ENCODE measurements at regions not wholly inside any gene's neighbourhood (a gene's known extent, or its start where the extent isn't known, plus 50 kb on each side); places are given as distances from the start of the nearest gene placed in this dataset.
"Not testable (repeated sequence)": the region's sequence is repeated elsewhere in the genome, so short reads cannot be mapped to it uniquely, and the experiment has no call there.

DNA sequence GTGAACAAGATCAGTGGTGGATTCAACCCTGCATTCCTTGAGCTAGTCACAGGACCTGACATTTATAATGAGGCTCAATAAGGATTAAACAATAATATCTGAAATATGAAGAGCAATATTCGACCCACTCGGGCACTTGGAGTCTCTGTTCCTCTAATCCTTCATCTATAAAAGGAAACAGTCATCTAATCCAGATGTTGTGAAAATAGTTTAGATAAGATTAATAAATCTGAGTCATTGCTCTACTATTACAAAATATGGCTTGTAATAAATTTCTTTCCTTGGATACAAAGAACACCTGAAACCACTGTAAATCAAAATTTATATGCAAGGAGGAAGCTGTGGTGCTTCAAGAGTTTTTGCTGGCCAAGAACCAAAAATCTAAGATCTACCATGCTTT lies 846.9 kb upstream of the ACVR2A start:
- DNase-seq = no peak

DNA sequence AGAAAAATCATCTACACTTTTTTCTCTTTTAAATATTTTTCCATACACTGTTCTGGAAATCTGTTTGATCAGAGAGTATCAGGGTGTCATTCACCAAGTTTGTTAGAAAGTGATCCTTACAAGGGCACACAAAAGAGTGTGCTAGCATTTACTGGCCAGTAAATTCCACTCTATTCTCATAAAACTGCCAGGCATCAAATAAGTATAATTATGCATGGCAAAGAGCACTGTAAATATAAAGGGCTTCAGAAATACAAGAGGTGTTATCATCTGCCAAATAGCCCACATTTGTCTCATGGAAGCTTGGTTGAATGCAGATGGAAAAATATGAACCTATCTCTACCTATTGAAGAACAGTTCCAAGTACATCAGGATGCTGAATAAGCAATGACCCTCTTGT lies 847.3 kb upstream of the ACVR2A start:
- DNase-seq = no peak

DNA sequence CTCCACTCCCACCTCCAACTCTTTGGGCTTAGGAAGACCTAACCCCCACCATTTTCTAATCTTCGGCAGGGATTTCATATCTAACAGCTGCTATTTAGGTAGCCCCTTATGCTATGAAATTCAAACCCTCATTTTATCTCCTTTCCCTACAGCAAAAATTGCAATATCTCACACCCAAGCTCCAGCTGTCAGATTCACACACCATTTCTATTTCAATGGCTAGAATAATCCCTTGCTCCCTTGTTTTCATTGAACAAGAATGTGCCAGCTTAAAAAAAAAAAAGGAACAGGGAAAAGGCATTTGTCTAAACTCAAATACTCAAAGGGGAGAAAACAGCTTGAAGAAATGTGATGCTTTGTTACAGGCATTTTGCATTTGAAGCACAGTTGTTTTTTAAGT lies 850.6 kb upstream of the ACVR2A start:
- DNase-seq = no peak

DNA sequence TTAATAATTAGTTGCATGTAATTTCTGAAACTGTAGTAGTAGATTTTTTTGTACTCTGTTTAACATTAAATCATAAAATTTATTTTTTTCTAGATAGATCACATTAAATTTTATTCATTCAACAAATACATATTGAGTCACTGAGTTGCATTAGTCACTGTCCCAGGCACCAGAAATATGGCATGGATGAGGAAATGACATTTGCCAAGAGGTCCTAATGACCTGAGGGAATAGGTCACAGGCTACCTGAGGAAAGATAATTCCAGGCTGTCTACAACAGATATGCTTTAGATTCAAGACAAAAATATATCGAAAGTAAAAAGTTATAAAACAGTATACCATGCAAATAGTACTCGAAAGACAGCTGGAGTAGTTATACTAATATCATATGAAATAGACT lies 852.4 kb upstream of the ACVR2A start:
- DNase-seq = no peak

DNA sequence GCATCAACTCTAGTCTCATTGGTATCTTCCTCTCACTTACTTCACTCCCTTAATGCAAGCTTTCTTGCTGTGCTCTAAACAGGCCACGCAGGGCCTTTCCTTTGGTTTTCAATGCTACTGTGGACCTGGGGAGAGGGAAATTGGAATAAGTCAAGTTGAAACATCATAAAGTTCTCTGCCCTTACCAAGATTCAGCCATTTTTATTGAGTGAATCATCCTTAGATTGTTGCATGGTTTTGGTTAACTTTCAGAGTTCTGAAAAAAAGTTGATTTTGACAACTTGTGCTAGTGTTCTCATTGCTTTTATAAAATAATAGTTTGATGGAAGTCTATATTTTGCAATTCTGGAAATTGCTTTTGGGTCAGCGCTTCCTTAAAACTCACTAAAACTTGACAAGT lies 852.8 kb upstream of the ACVR2A start:
- no peak for DNase-seq

DNA sequence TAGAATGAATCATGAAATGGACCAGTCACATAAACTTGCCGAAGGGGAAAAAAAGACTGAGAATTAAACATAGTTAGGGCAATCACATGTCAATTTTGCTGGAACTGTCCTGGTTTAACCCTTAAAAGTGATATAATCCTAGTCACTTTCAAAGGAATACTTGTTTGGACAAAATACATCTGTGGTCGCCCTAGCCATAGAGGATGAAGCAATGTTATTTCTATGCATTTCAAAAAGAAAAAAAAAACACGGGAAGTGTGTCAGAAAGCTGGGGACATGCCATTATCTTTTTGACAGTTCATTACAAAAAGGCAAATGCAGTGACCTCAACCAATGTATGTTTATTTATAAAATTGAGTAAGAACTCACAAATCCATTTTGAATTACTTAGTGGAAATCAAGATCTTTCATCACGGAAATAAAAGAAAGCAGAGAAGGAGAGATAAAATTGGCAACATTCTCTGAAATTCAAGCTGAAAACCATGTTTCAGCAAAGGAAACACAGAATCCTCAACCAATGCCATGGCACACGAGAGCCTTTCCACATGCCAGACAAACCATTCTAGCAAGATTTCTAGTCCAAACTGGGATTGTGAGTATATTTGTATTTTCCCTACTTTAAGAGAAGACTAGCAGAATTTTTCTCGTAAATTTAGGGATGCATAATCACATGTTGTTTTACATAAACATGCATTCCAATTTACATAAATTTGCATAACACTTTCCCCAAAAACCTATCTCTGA lies 854.3 kb upstream of the ACVR2A start:
- no peak for DNase-seq

DNA sequence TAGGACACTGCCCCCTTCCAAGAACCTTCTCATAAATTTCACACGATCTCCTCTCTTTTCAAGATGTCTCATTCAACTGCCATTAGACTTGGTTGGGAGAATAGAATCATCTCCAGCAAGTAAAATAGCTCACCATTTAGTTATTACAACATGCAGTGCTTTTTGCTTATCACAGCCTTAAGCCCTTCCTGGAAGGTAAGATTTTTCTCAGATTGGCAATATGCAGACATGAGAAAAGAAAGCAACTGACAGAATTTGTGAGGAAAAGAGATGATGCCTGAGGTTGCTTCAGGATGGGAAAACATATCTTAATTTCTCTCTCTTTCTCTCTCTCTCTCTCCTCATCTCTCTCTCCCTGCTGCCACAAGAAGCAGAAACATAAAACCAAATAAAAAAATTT lies 855.1 kb upstream of the ACVR2A start:
- no peak for DNase-seq

DNA sequence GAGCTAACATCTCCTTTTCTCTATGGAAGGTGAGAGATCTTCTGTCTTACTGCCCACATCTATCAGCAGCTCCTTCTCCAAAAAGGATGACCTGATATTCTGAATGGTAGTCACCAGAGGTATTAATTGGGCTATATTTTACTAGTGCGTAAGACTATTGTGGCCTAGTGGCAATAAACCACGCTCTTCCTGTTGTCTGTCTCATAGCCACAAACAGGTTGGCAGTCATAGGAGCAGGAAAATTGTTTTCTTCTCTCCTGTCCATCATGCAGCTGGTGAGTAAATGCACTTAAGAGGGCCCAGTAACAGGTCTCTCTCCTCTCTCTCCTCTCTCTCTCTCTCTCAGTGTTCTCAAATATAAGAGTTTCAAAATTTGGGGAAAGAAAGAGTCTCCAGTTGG lies 856.8 kb upstream of the ACVR2A start:
- no peak for DNase-seq

DNA sequence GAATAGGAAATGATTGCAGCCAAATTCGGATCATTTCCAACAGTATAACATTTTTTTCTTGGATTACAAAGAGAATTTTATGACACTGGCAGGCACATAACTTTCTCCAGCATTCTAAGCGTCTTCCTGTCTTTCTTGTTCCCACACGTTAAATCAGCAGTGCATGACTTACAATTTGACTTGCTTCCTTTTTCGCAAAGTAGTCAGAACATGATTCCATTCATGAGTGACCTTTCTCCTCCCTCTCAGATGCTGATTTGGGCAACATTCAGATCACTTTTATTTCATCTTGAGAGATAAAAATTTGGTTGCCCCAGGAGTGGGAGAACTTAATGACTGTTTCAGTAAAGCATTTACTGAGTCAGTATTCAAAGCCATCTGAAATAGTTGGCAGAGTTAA lies 858.7 kb upstream of the ACVR2A start:
- no peak for DNase-seq

DNA sequence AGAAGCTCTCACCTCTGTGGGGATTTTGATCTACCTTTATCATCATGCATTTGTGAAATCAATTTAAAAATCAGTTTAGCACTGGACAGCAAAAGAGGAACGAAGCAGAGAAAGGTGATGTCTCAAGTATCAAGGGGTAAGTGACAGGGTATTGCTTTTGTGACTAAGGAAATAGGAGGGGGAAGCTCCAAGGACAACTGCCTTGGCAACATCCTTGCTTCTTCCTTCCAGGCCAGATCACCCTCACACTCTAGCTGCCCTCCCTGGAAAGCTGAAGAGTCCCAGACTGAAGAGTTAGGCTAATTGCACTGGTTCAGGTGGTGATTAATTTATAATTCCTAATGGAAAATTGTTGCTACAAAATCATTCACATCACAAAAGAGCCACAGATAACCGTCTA lies 859.1 kb upstream of the ACVR2A start:
- DNase-seq = no peak

DNA sequence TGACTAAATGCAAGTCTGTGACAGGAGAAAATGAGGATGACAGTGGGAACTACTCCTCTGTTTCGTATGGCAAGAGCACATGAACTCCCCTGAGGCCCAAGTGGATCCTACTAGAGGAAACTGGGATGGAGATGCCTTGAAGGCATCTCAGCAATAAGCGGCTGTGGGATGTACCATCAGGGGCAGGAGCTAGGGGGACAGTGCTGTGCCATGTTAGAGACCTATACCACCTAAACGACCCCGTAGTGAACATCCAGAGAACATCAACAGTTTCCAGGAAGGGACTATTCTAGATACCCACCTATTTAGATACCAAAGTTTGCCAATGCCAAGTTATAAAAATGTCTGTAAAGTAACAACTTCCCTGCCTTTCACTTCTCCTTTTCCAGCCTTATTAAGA lies 860.8 kb upstream of the ACVR2A start:
- DNase-seq = no peak

DNA sequence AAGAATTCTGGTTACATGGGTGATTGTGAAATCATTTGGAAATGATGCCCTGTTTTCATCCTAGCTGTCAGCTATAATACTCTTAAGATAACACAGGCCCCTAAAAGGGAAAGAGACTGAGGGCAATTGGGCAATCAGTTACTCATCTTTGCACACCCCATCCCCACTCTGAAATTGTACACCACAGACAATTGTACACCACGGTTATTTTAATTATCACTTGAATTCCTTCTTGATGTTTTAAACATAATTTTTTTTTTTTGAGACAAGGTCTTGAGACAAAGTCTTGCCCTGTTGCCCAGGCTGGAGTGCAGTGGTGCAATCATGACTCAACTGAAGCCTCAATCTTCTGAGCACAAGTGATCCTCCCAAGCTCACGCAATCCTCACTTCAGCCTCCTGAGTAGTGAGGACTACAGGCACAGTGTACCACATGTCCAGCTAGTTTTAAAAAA lies 862.4 kb upstream of the ACVR2A start:
- no peak for DNase-seq

DNA sequence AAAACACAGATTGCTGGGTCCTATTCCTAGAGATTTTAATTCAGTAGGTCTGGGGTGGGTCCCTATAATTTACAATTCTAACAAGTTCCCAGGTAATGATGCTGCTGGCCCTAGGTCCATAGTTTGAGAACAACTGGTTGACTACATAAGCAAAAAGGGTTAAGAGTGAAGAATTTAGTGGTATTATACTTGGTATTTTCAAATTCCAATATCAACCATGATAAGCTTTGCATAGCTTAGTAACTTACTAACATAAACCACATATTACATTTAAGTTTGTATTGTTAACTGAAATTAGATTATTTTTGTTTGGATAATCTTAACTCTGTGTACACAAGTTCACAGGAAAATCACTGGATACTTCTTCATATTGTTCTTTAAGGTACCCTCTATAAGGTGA lies 862.9 kb upstream of the ACVR2A start:
- DNase-seq = no peak

DNA sequence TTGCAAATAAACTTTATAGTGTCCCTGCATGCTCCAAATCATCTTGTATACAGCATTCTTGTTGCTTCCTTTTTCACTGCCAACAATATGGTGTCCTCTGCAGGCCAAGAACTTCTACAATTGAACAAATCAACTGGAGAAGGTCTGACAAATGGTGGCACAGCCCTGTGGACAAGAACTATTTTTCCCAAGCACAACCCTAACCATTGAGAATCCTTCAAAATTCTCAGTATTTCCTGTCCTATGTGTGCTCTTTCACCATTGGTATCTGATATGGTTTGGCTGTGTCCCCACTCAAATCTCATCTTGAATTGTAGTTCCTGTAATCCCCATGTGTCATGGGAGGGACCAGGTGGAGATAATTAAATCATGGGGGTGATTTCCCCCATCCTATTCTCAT lies 865.1 kb upstream of the ACVR2A start:
- DNase-seq = no peak

DNA sequence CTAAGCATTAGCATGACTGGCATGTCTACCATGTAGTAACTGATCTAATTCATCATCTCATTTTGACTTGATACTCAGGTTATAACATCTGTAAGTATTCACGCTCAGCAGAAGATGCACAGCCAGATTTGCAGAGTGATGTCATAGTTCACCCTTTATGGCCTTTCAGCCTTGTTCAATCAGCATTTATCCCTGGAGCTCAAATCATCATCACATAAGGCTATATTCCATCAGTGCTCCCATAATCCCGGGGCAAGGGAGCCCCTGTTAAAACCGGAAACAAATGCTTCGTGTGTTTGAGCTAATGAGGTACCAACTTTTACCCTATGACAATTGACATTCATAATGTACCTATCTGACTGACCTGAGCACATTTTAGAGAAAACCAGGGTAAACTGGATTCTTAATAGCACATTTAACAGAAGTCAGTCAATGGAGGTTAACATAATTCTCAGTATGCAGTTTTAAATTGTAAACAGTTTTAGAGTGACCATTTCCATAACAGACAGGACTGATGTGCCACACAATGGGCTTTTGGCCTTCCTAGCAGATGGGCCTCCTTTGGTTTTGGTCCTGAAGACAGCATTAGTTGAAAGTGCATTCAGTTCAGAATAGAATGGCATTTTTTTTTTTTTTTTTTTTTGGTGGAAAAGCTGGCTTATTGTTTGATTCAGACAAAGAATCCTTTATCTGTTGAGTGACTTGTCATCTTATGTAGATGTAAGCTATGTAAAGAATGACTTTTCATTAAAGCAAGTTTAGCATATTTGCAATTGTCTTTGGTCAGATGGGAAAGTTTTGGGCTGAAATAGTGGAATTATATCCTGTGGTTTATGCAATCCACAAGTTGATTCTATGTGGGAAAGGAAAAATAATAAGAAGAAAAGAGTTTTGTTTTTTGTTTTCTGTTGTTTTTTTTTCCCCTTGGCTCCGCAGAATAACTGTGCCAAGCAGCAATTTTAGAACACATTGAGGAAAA lies 866.0 kb upstream of the ACVR2A start:
- DNase-seq = no peak

DNA sequence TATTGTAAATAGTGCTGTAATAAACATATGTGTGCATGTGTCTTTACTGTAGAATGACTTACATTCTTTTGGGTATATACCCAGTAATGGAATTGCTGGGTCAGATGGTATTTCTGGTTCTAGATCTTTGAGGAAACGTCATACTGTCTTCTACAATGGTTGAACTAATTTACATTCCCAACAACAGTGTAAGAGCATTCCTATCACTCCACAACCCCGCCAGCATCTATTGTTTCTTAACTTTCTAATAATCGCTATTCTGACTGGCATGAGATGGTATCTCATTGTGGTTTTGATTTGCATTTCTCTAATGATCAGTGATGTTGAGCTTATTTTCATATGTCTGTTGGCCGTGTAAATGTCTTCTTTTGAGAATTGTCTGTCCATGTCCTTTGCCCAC lies 873.8 kb upstream of the ACVR2A start:
- DNase-seq = not testable (repeated sequence)

DNA sequence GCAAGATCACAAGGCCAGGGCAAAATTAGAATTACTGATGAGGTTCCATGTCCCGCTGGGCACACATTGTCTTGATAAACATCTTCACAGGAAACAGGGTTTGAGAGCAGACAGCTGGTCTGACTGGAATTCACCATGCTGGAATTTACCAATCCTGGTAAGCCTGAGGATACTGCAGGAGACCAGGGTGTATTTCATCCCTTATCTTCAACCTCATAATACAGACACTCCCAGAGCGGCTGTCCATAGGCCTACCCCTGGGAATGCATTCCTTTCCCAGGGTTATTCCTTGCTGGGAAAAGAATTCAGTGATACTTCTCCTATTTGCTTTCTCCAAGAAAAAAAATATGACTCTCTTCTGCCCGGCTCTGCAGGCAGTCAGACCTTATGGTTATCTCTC lies 875.1 kb upstream of the ACVR2A start:
- DNase-seq = not testable (repeated sequence)

DNA sequence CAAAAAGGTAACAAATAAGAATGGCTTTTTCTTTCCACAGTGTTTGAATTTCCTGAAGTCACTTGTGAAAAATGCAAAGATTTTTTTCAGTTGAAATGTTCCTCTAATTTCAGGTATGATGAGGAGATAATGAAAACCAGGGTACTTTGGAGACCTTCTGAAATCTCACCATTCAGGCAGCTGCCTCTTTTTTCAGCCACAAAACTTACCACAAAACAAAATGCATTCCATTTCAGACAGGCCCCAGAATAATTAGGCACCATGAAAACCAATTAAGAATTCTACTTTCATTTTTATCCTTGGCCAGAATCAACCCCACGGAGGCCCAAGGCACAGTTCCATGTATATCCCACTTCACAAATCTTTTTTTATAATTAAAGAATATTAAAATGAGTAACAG lies 880.3 kb upstream of the ACVR2A start:
- DNase-seq = no peak

DNA sequence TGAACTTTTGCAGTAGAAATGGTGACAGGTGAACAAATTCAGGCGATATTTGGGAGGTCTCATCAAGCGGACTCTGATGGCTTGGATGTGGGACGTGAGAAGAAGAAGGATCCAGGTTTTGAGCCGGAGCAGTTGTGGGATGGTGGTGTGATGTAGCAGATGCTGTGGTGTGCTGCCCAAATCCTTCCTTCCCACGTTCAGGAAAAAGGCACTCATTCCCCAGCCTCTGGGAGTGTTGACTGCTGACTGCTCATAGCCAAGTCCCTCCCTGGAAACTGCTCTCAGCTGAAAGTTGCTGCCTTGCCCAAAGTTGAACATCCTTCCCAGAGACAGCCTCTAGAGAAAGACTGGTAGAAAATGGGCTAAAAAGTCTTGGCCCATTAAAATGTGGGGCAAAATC lies 890.3 kb upstream of the ACVR2A start:
- no peak for DNase-seq

DNA sequence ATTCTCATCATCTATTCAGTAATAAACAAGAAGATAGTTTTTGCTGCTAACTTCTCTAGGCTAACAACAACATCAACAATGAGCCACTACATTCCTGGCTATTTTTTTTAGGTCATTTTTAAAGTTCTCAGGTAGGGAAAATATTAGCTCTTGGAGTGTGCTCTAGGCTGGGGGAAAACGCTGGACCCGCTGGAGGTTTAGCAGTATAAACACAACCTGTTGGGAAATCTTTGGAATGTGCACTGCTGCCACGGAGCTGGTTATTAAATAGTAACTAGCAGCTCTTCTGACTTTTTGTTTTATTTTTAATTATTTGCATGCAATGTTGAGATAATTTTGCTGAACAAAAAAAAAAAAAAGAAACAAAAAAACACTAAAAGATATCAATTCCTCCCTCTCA lies 892.1 kb upstream of the ACVR2A start:
- DNase-seq = no peak

DNA sequence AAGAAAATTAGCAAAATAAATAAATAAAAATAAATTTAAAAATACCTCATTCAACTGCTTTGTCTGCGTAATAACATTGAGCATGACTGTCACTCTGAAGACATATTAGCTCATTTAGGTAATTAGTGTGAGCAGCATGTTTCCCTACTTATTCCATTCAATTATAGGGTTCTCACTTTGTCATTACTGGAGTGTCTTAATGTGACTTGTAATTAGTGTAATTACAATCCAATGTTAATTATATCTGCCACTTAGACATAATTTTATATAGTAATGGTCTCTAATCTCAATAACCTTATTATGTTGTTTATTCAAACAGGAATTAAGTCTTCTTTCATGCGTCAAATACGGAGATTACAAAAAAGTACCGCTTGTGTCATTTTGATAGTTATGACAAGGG lies 893.9 kb upstream of the ACVR2A start:
- DNase-seq = no peak

DNA sequence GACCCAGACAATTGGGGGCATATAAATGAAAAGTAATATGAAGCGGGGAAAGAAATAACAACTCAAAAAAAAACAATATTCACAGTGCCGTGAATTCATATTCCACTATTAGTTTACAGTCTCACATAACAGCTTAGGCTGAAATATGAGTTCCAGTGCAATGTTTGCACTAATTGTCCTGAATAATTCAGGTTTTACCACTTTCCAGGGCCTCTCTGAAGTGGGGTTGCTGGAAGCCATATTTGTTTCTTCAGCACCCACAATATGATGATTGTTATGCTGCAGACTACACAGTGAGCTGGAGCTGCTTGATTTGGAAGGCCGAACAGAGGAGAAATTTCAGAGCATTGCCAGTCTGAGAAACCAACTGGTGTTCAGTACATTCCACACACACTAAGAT lies 894.5 kb upstream of the ACVR2A start:
- DNase-seq = no peak

DNA sequence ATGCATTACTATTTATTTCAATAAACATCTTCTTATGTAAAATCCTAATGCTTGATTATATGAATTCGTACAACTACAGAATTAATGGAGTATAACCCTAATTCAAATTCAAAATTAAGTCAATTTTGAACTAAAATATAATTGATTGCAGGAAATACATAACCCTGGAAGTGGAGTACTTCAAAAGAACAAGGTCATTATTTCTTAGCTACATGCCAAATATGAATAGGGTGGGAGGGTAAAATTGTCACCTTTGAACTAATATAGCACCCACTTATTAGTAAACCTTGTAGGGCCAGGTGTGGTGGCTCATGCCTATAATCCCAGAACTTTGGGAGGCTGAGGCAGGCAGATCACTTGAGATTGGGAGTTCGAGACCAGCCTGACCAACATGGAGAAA lies 895.4 kb upstream of the ACVR2A start:
- DNase-seq = no peak

DNA sequence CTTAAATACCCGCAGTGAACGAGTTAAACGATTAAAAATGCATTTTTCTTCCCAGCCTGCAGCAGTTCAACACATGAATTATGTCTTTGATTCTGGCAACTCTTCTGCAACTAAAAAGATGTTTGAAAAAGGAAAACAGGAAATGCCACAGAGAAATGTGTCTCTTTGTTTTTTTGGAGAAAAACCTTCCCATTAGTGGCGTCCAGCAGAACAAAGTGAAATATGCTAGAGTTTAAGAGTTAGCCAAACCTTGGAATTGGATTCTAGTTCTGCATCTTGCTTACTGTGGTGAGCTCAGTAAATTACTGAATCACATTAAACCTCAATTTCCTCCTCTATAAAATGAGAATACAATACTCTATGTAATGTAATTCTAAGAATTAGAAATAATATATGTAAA lies 900.2 kb upstream of the ACVR2A start:
- DNase-seq = no peak

Measured in activated gamma-delta T cell (primary cell).